AG04449 (cell line): ENCODE measurements at regions not wholly inside any gene's neighbourhood (a gene's known extent, or its start where the extent isn't known, plus 50 kb on each side); places are given as distances from the start of the nearest gene placed in this dataset.

Source experiments
- CTCF ChIA-PET: fragments of 350-600 bp; formaldehyde crosslinking; extraction: SDS; loops from one replicate; lab custom pipeline; 2021; ENCODE audit warnings: antibody characterized with exemption; lab: Yijun Ruan, JAX
- POLR2A ChIA-PET: fragments of 400-600, 350-600 bp; formaldehyde crosslinking; extraction: SDS; loops from one replicate; lab custom pipeline; 2020; ENCODE audit warnings: antibody characterized with exemption, inconsistent platforms; lab: Yijun Ruan, JAX
- DNase-seq: peaks from one replicate; pipeline ENCODE4 v3.0.0-alpha.2; 2010; ENCODE audit warnings: low read depth, low spot score
- H3K4me3 ChIP-seq: 2 replicates; pipeline ENCODE4 v1.5.1; 2011; ENCODE audit warnings: low read depth, mild to moderate bottlenecking, control low read depth, low read length
- CTCF ChIP-seq: IDR thresholded peaks from one replicate; pipeline ENCODE4 v1.5.1; 2011; ENCODE audit warnings: mild to moderate bottlenecking, moderate library complexity, low read length, control low read depth, inconsistent platforms; ENCODE audit not compliant: insufficient read depth; ENCODE audit errors: missing control alignments

- ChIA-PET POLR2A (no interaction called here), CTCF (no interaction called here)
- DNase-seq = no peak
- no peak overlapping the region for H3K4me3 ChIP-seq
- TF ChIP-seq CTCF = no peak
Observed at GRCh38 chr5:121288781-121289180, 562.9 kb upstream of the FTMT start.

- TF ChIP-seq CTCF = no peak
- DNase-seq = no peak
- POLR2A ChIA-PET = no interaction called here
- CTCF ChIA-PET = no interaction called here
- H3K4me3 ChIP-seq = no peak overlapping the region
Observed at GRCh38 chr5:121292664-121293063, 559.0 kb upstream of the FTMT start.

DNA sequence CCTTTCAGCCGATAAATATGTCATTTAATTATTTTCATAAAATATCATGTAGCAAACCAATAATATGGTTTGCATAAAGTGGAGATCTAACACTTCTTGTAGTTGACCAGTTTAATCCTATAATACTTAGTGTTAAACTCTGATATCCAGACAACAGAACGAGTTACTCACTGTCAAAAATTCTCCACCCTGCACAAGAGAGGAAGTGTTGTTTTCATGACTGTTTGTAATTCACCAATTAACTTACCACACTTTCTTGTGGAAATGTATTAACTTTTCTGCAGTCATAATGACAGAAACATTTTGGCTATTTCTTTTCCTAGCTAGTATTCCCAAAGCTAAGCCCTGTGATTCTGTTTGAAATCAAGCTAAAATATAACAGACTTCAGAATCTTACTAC is 555.3 kb upstream of the FTMT start:
- TF ChIP-seq CTCF = no peak

DNA sequence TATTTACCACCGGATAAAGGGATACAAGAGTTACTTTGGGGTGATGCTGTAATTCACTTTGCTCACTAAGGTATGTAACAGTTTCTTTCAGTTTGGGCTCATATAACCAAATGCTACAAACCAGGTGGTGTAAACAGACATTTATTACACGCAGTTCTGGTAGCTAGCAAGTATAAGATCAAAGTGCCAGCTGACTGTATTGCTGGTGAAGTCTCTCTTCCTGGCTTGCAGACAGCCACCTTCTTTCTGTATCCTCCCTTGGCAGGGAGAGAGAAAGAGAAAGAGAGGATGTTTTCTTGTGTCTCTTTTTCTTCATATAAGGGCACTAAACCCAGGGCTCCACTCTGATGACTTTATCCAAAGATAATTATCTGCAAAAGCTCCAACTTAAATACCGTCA is 552.5 kb upstream of the FTMT start:
- DNase-seq = no peak
- CTCF ChIA-PET = no interaction called here
- TF ChIP-seq CTCF = no peak
- H3K4me3 ChIP-seq = no peak overlapping the region
- POLR2A ChIA-PET = no interaction called here

More for the DNA sequence above, 555.3 kb upstream of the FTMT start:
- DNase-seq = no peak
- ChIA-PET CTCF (no interaction called here), POLR2A (no interaction called here)
- H3K4me3 ChIP-seq = no peak overlapping the region

DNA sequence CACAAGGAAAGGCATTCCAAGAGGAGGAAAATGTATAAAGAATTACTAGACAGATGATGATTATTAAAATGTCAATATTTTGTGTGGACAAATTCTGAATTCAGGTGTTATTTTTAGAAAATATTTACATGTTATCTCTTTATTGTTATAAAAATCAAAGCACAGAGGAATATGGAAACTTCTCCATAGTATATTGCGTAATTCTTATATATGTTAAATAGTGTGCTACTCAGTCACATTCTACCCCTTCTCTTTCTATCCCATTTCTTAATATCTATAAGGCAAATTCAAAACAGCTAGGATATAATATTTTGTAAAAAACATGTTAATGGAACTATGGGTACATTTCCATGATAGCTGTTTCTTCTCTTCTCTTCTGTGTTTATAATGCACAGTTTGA is 546.8 kb upstream of the FTMT start:
- CTCF ChIA-PET = no interaction called here
- DNase-seq = no peak
- H3K4me3 ChIP-seq = no peak overlapping the region
- TF ChIP-seq CTCF = no peak
- POLR2A ChIA-PET = no interaction called here

GRCh38 chr5:121313886-121314285 is 537.8 kb upstream of the FTMT start:
- no peak overlapping the region for H3K4me3 ChIP-seq
- CTCF ChIA-PET = no interaction called here
- TF ChIP-seq CTCF = no peak
- DNase-seq = no peak
- POLR2A ChIA-PET = no interaction called here
